Dermis blood vessel endothelial cell (primary cell): ENCODE measurements at regions not wholly inside any gene's neighbourhood (a gene's known extent, or its start where the extent isn't known, plus 50 kb on each side); places are given as distances from the start of the nearest gene placed in this dataset.

Source experiments
- DNase-seq: peaks from one replicate; pipeline ENCODE4 v3.0.0; 2010

DNA sequence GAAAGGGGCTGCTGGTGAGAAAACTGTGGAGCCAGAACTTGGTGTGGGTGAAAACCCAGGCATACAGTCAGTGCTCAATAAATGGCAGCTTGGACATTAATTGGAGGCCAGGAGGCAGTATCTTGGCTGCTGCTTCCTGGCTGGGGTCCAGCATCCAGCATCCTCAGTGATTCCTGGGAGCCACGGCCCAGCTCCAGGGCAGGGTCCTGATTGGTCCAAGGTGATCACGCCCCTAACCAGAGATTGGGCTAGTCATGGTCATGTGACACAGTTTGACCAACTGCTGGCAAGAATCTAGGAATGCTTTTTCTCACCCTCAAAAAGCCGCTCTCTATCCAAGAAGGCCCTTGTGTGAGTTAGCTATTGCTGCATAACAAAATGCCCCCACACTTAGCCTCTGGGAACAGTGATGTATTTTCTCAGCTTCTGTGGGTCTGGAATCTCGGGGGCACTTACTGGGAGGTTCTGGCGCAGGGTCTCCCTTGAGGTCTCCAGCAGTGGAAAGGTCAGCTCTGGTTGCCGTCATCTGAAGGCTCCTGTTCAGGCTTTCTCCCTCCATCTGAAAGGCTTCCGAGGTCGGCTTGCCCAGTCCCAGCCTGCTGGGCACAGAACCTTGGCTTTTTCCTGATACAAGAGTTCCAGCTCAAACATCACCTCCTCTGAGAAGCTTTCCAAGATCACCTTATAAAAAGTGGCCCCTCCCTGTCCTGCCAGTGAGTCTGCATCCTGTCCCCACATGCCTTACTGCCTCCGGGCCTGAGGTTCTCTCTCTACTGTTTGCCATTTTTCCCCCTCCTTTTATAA, 119.2 kb upstream of the NCOR2 start:
- DNase-seq = peak; percentile 41

GRCh38 chr12:124685689-124686369, 118.4 kb upstream of the NCOR2 start:
- DNase-seq = peak; percentile 44

- DNase-seq = peak; percentile 43
These were observed 117.7 kb upstream of the NCOR2 start for GRCh38 chr12:124684971-124685688.

- peak; percentile 27 for DNase-seq
These were observed 117.1 kb upstream of the NCOR2 start for GRCh38 chr12:124684496-124684895.

GRCh38 chr12:124683152-124684124, 116.0 kb upstream of the NCOR2 start:
- no peak for DNase-seq

- no peak for DNase-seq
These were observed 115.2 kb upstream of the NCOR2 start for GRCh38 chr12:124682425-124683151.

DNA sequence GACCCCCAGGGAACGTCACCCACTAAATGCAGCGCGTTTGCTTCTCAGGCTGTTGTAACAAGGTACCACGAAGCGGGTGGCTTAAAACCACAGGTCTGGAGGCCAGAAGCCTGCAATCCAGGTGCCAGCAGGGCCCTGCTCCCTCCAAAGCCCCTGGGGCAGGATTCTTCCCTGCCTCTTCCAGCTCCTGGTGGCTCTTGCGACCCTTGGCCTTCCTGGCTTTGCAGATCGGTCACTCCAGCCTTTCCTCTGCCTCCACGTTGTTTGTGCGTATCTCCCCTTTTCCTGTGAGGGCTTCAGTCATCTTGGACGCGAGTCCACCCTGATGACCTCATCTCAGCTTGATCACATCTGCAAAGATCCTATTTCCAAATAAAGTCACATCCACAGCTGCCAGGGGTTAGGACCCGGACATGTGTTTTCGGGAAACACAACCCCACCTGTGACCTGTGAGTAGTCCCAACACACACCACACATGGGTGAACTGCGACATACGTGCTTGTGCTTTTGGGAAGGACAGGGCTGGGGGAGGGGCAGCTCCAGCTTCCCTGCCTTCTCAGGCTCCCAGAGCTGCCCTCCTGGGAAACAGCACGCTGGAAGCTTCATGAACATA, 114.5 kb upstream of the NCOR2 start:
- DNase-seq = peak; percentile 77

GRCh38 chr12:124680863-124681778, 113.7 kb upstream of the NCOR2 start:
- peak; percentile 95 for DNase-seq

DNA sequence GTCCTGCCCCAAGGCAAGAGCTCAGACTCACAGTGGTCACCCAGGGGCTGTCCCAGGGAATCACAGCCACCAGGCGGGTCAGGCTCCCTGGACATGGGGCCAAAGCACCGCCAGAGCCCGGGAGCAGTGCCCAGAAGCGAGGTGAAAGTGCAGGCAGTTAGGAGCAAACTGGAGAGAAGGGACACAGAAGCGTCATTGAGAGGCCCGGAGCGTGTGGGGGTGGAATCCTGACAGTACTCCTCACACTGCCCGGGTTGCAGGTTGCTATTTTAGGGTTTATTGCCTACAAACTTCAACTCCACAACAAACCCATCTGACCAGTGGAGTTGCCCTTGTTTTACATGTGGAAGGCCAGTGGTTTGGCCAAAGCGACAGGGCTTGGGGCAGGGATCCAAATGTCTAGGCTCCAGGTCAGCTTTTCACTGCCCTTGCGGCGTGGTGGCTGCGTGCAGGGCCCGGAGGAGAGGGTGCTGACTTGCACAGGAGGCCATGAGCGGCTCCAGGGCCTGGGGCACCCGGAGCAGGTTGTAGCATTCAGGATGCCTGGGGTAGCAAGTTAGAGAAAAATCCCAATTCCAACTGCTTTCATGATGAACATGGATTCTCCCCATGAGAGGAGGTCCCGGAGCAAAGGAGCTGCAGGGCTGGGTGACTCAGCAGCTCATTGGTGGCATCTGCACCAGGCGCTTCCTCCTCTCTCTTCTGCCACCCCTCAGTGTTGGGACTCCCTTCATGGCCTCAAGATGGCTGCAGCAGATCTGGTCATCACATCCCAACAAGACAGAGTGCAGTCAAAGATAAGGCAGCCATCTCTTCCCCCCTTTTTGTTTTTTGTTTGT, 112.3 kb upstream of the NCOR2 start:
- DNase-seq = no peak

DNA sequence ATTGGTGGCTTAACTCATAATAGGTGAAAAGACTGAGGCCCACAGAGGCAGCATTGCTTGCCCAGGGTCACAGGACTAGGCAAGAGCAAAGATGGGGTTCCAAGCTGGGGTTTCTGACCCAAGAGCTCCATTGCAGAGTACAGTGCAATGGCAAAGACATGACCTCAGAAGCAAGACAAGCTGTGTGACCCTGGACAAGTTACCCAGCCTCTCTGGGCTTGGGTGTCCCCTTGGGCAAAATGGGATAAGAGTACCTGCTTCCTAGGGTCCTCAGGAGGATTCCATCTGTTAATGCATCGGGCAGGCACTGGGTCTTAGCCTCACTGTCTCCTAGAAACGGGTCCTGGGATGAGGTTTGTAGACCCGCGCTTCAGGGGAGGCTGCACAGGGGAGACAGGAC, 111.6 kb upstream of the NCOR2 start:
- no peak for DNase-seq

DNA sequence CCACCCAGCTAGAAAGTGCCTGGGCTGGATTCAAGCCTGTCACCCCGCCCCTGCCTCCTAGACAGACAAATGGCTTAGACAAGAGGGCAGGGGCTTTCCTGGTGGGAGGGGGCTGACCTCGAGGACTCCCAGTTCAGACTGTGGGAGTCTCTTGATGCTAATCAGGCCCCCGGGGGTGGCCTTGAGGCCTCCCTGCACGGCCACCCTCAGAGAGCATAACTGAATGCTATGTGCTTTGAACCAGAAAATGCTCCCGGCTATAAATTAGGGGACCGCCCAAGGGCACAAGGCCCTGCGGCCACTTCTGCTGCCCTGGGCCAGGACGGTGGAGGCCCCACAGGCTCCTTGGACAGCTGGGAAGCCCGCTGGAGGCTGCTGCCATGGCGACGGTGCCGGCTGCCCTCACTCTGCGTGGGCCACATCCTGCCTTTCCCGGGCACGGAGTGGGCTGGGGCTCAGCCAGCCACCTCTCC, 111.0 kb upstream of the NCOR2 start:
- no peak for DNase-seq

GRCh38 chr12:124677552-124678356, 110.3 kb upstream of the NCOR2 start:
- DNase-seq = no peak

DNA sequence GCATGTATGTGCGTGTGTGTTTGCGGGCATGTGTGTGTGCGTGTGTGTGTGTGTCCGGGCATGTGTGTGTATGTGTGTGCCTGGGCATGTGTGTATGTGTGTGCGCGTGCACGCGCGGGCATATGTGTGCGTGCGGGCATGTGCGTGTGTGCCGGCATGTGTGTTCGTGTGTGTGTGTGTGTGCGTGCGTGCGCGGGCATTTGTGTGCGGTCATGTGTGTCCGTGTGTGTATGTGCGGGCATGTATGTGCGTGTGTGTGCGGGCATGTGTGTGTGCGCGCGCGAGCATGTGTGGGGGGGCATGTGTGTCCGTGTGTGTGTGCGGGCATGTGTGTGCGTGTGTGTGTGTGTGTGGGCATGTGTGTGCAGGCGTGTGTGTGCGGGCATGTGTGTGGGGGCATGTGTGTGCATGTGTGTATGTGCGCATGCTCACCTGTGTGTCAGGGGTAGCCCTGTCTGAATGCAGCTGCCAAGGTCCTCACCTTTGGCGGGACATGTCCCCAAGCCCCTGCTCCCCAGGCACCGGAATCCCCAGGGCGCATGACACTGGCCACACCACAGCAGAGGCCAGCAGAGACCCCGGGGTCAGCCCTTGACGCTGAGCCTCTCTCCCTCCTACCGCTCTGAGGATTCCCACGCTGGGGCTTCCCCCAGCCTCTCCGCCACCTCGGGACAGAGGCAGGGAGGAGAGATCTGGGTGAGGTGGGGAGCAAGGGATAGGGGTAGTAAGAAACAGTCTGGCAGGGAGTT, 109.5 kb upstream of the NCOR2 start:
- DNase-seq = no peak

- DNase-seq = no peak
These were observed 108.7 kb upstream of the NCOR2 start for GRCh38 chr12:124675881-124676713.

DNA sequence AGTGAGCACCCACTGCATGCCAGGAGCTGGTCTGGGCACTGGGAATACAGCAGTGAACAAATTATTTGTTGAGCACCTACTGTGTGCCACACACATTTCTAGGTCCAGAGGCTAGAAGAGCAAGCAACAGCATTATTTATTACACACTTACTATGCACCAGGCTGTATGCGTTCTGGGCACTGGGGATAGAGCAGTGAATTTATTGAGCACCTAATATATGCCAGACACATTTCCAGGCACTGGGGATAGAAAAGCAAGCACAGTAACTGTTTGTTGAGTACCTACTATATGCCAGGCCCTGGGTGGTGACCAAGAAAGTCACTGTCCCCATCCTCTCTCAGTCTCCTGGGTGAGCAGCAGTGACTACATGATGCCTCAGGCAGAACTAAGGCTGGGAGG, 107.5 kb upstream of the NCOR2 start:
- DNase-seq = no peak
